Left ventricle myocardium inferior (tissue), 1 donor: ENCODE measurements at regions not wholly inside any gene's neighbourhood (a gene's known extent, or its start where the extent isn't known, plus 50 kb on each side); places are given as distances from the start of the nearest gene placed in this dataset.
A peak's percentile ranks its signal among the peaks of the same experiment; 100 is the strongest.

Source experiments
- DNase-seq: peaks from one replicate; pipeline ENCODE4 v3.0.0-alpha.2; 2020
- H3K27ac ChIP-seq: fragments of 200-600 bp; replicated peaks from 2 replicates; pipeline ENCODE4 v1.8.0; 2021
- H3K27me3 ChIP-seq: fragments of 200-600 bp; 2 replicates; pipeline ENCODE4 v1.8.0; 2021; ENCODE audit warnings: low read depth
- H3K36me3 ChIP-seq: fragments of 200-600 bp; 2 replicates; pipeline ENCODE4 v1.8.0; 2021
- H3K4me1 ChIP-seq: fragments of 200-600 bp; 2 replicates; pipeline ENCODE4 v1.8.0; 2021
- H3K4me3 ChIP-seq: fragments of 200-600 bp; 2 replicates; pipeline ENCODE4 v1.8.0; 2021; ENCODE audit warnings: mild to moderate bottlenecking, moderate library complexity
- H3K9me3 ChIP-seq: fragments of 200-600 bp; replicated peaks from 2 replicates; pipeline ENCODE4 v1.8.0; 2021
- CTCF ChIP-seq: fragments of 200-600 bp; IDR thresholded peaks from 2 replicates; pipeline ENCODE4 v1.8.0; 2021; ENCODE audit warnings: antibody characterized with exemption, mild to moderate bottlenecking, borderline replicate concordance
- intact Hi-C: fragments of 100-400 bp; cut with micrococcal nuclease; formaldehyde crosslinking; loops from one replicate; pipeline ENCODE4 v1.11.0; 2022
- donor health status: DM: no; HTN: yes; CAD: no; lungs with severe emphysema.

DNA sequence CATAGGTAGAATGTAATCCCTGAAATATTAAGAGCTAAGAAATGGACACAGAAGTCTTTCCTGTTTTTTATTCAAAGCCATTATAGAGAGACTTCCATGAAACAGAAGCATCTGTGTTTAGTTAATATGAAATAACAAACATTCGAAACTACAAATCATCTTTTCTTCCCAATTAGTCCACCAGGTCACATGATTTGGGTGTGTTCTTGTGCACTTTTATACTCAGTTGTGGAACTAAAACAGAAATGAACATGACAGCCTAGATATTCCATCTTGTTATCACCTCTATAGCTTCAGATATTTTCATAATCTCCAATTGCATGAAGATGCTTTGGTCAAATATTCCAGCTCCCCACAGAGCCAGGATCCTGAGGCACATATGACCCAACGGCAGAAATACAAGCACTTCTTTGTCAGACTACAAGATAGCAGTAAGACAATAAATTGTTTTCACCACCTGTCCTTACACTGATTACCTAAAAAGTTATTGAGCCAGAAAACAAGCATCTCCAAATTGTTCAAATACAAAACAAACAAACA lies 116.8 kb upstream of the BEND6 start:
- peaks cover 86% of the 10 kb centered on the region for H3K4me1 ChIP-seq
- H3K27ac ChIP-seq = peak overlapping the region; percentile 94
- no peaks in the 10 kb centered on the region for H3K27me3 ChIP-seq
- no peak for TF ChIP-seq CTCF
- no peaks in the 10 kb centered on the region for H3K36me3 ChIP-seq
- no peaks in the 10 kb centered on the region for H3K9me3 ChIP-seq
- intact Hi-C loops = no loop called here
- H3K4me3 ChIP-seq = peak overlapping the region; percentile 78
- no peak for DNase-seq

DNA sequence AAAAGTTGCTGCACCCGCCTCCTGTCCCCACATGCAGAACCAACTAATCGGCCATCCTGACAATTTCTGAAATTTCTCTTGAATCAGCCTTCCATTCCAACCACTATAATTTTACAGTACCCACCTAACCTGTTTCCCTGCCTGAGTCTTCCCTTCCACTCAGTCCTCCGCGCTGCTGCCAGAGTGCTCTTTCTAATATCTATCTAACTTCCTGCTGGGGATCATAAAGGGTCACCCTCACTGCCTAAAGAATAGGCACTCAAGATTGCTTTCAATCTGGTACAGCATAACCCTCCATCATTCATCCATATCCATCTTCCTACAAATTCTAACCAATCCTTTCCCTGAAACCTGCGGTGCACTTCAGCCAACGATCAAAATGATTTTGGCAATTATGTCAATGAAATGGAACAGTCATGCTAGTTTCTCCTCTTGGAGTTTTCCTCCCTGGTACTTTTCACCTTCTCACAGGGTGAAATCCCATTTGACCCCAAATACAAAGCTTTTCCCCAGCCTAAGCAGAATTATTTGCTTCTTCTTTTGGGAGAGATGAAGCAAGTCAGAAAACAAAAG lies 117.5 kb upstream of the BEND6 start:
- peak overlapping the region; percentile 94 for H3K27ac ChIP-seq
- peaks cover 86% of the 10 kb centered on the region for H3K4me1 ChIP-seq

GRCh38 chr6:56835612-56836011 lies 119.3 kb upstream of the BEND6 start:
- DNase-seq = no peak
- TF ChIP-seq CTCF = no peak
- no peaks in the 10 kb centered on the region for H3K36me3 ChIP-seq
- peak overlapping the region; percentile 84 for H3K27ac ChIP-seq
- intact Hi-C loops = no loop called here
- no peak overlapping the region for H3K4me3 ChIP-seq
- H3K4me1 ChIP-seq = peaks cover 86% of the 10 kb centered on the region
- H3K27me3 ChIP-seq = no peaks in the 10 kb centered on the region
- H3K9me3 ChIP-seq = no peaks in the 10 kb centered on the region

More for the DNA sequence above, 117.5 kb upstream of the BEND6 start:
- no peak for TF ChIP-seq CTCF
- Histone ChIP-seq H3K4me3 (peak overlapping the region; percentile 78), H3K9me3 (no peaks in the 10 kb centered on the region), H3K27me3 (no peaks in the 10 kb centered on the region), H3K36me3 (no peaks in the 10 kb centered on the region)
- DNase-seq = no peak
- intact Hi-C loops = no loop called here

GRCh38 chr6:56833873-56834272 lies 121.0 kb upstream of the BEND6 start:
- intact Hi-C loops = no loop called here
- Histone ChIP-seq H3K27ac (peak overlapping the region; percentile 84), H3K36me3 (no peaks in the 10 kb centered on the region), H3K9me3 (no peaks in the 10 kb centered on the region), H3K27me3 (no peaks in the 10 kb centered on the region), H3K4me1 (peaks cover 93% of the 10 kb centered on the region), H3K4me3 (no peak overlapping the region)
- TF ChIP-seq CTCF = no peak
- DNase-seq = no peak

DNA sequence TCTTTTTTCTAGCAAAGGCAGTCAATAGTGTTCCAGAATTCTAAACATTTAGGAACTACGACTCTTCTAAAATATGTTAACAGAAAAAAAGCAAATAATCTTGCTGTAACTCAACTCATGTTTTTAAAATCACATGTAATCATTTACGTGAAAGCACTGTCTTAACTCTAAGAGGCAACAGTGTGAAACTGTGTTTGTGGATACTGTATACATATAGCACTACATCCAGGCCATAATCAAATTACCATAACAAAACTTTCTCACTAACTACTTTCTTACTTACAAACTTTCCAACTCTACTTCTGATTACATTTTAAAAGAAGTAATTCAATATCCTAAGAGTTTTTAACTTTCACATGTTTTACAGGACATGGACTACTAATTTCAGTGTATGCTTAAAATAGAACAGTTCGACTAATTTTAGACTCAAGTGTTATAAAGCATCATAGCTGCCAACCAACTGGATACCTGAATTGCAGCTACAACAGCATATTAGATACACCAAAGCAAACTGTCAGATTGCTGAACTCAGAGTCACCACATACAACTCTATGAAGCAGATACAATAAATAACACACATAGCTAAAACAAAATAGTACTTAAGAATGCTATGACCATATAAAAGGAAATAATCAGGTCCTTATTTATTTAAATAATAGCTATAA lies 121.6 kb upstream of the BEND6 start:
- no peak for DNase-seq
- no peaks in the 10 kb centered on the region for H3K27me3 ChIP-seq
- no peaks in the 10 kb centered on the region for H3K9me3 ChIP-seq
- no peaks in the 10 kb centered on the region for H3K36me3 ChIP-seq
- peak overlapping the region; percentile 20 for H3K4me3 ChIP-seq
- intact Hi-C loops = no loop called here
- H3K4me1 ChIP-seq = peaks cover 93% of the 10 kb centered on the region
- peak overlapping the region; percentile 84 for H3K27ac ChIP-seq
- TF ChIP-seq CTCF = no peak
